SU-DHL-6 (cell line): ENCODE measurements at regions not wholly inside any gene's neighbourhood (a gene's known extent, or its start where the extent isn't known, plus 50 kb on each side); places are given as distances from the start of the nearest gene placed in this dataset.

Experiments used
- CTCF ChIP-seq: fragments of 200-600 bp; sonication (generic); IDR thresholded peaks from one replicate; pipeline ENCODE4 v1.5.1; 2017; ENCODE audit warnings: antibody characterized with exemption, mild to moderate bottlenecking, low read length, moderate library complexity; ENCODE audit not compliant: insufficient read depth, poor library complexity, severe bottlenecking
- EZH2phosphoT487 ChIP-seq: fragments of 200-600 bp; sonication (generic), shearing (Covaris generic); conservative IDR thresholded peaks from 2 replicates; pipeline ENCODE4 v1.6.1; 2018; ENCODE audit warnings: mild to moderate bottlenecking, antibody characterized with exemption, low read length, moderate library complexity, mixed read lengths

GRCh38 chr6:167446046-167446445 lies 121.2 kb downstream of the TTLL2 start:
- TF ChIP-seq EZH2phosphoT487, result no peak
- TF ChIP-seq CTCF, result no peak
